ENCODE measurements at regions not wholly inside any gene's neighbourhood (a gene's known extent, or its start where the extent isn't known, plus 50 kb on each side); places are given as distances from the start of the nearest gene placed in this dataset.

DNA sequence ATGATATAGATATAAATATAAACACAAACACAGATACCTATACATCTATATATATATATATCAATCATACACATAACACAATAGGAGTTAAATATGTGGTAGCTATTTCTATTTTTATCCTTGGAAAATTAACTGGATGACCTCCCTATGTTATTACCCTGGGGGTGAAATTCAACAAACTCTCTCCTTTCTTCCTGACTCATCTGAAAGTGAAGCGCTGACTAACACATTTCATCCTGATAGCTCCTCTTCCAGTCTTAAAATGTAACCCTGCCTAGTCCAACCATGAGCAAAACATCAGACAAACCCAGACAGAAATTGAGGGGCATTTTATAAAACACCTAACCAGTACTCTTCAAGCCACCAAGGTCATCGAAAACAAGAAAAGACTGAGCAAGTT, 220.6 kb upstream of the ISX start:
- no TSS peak for BruUV-seq (replicated peaks)
- H3K36me3 Mint-ChIP-seq (ENCODE audit: insufficient read depth, unreplicated experiment), result no peaks in the 10 kb centered on the region
- no peaks in the 10 kb centered on the region for H3K27me3 Mint-ChIP-seq (ENCODE audit: insufficient read depth, unreplicated experiment)
- POLR2A ChIA-PET, result interaction anchor here (0.7 kb wide), 1 partner anchor 41 kb away, joined by 3 read pairs; no protein-coding TSS in a partner anchor
- TF ChIP-seq, protein P1, sequence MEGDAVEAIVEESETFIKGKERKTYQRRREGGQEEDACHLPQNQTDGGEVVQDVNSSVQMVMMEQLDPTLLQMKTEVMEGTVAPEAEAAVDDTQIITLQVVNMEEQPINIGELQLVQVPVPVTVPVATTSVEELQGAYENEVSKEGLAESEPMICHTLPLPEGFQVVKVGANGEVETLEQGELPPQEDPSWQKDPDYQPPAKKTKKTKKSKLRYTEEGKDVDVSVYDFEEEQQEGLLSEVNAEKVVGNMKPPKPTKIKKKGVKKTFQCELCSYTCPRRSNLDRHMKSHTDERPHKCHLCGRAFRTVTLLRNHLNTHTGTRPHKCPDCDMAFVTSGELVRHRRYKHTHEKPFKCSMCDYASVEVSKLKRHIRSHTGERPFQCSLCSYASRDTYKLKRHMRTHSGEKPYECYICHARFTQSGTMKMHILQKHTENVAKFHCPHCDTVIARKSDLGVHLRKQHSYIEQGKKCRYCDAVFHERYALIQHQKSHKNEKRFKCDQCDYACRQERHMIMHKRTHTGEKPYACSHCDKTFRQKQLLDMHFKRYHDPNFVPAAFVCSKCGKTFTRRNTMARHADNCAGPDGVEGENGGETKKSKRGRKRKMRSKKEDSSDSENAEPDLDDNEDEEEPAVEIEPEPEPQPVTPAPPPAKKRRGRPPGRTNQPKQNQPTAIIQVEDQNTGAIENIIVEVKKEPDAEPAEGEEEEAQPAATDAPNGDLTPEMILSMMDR (IDR thresholded peaks at IDR 0.05; ENCODE audit: unreplicated experiment), result no peak
- CTCF ChIA-PET, result no interaction called here
- no peak overlapping the region for H3K4me3 Mint-ChIP-seq (ENCODE audit: unreplicated experiment)
- H3K4me1 Mint-ChIP-seq (ENCODE audit: insufficient read depth, unreplicated experiment), result no peaks in the 10 kb centered on the region
- intact Hi-C loops (cut with micrococcal nuclease), result no loop called here
- H3K9me3 Mint-ChIP-seq (ENCODE audit: unreplicated experiment), result peaks cover 29% of the 10 kb centered on the region
- DNase-seq (ENCODE audit: unreplicated experiment), result no peak
- H3K27ac Mint-ChIP-seq (ENCODE audit: low read depth, unreplicated experiment), result no peak overlapping the region

DNA sequence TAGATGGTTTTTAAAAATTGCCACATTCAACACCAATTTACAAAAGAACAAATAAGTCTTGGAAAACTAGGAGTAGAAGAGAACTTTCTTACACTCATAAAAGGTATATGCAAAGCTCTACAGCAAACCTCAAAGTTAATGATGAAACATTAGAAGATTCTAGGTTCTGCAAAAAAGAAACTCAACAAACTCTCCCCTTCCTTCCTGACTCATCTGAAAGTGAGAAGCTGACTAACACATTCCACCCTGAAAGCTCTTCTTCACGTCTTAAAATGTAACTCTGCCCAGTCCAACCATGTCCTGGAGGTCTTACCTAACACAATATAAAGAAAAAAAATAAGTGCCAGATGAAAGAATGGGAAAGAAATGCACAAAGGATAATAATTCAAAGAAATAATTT, 218.9 kb upstream of the ISX start:
- POLR2A ChIA-PET, result no interaction called here
- Mint-ChIP-seq H3K9me3 (ENCODE audit: unreplicated experiment) (peaks cover 26% of the 10 kb centered on the region), H3K27me3 (ENCODE audit: insufficient read depth, unreplicated experiment) (no peaks in the 10 kb centered on the region), H3K27ac (ENCODE audit: low read depth, unreplicated experiment) (no peak overlapping the region), H3K4me3 (ENCODE audit: unreplicated experiment) (no peak overlapping the region), H3K4me1 (ENCODE audit: insufficient read depth, unreplicated experiment) (no peaks in the 10 kb centered on the region), H3K36me3 (ENCODE audit: insufficient read depth, unreplicated experiment) (no peaks in the 10 kb centered on the region)
- intact Hi-C loops (cut with micrococcal nuclease), result no loop called here
- CTCF ChIA-PET, result interaction anchor here (0.7 kb wide), 1 partner anchor 181 kb away, joined by 3 read pairs; no protein-coding TSS in a partner anchor
- no peak for DNase-seq (ENCODE audit: unreplicated experiment)
- TF ChIP-seq, protein P1 (IDR thresholded peaks at IDR 0.05; ENCODE audit: unreplicated experiment), result no peak
- no TSS peak for BruUV-seq (replicated peaks)

GRCh38 chr22:34849965-34850364, 216.0 kb upstream of the ISX start:
- CTCF ChIA-PET, result no interaction called here
- H3K27ac Mint-ChIP-seq (ENCODE audit: low read depth, unreplicated experiment), result no peak overlapping the region
- BruUV-seq (replicated peaks), result no TSS peak
- H3K4me3 Mint-ChIP-seq (ENCODE audit: unreplicated experiment), result no peak overlapping the region
- TF ChIP-seq, protein P1 (IDR thresholded peaks at IDR 0.05; ENCODE audit: unreplicated experiment), result no peak
- H3K9me3 Mint-ChIP-seq (ENCODE audit: unreplicated experiment), result peaks cover 22% of the 10 kb centered on the region
- POLR2A ChIA-PET, result no interaction called here
- H3K4me1 Mint-ChIP-seq (ENCODE audit: insufficient read depth, unreplicated experiment), result no peaks in the 10 kb centered on the region
- H3K36me3 Mint-ChIP-seq (ENCODE audit: insufficient read depth, unreplicated experiment), result no peaks in the 10 kb centered on the region
- intact Hi-C loops (cut with micrococcal nuclease), result no loop called here
- no peaks in the 10 kb centered on the region for H3K27me3 Mint-ChIP-seq (ENCODE audit: insufficient read depth, unreplicated experiment)
- DNase-seq (ENCODE audit: unreplicated experiment), result no peak

GRCh38 chr22:34851918-34852662, 213.9 kb upstream of the ISX start:
- no TSS peak for BruUV-seq (replicated peaks)
- peaks cover 18% of the 10 kb centered on the region for H3K9me3 Mint-ChIP-seq (ENCODE audit: unreplicated experiment)
- POLR2A ChIA-PET, result no interaction called here
- H3K27ac Mint-ChIP-seq (ENCODE audit: low read depth, unreplicated experiment), result no peak overlapping the region
- H3K4me1 Mint-ChIP-seq (ENCODE audit: insufficient read depth, unreplicated experiment), result no peaks in the 10 kb centered on the region
- no peak for DNase-seq (ENCODE audit: unreplicated experiment)
- no peaks in the 10 kb centered on the region for H3K27me3 Mint-ChIP-seq (ENCODE audit: insufficient read depth, unreplicated experiment)
- TF ChIP-seq, protein P1 (IDR thresholded peaks at IDR 0.05; ENCODE audit: unreplicated experiment), result no peak
- no peaks in the 10 kb centered on the region for H3K36me3 Mint-ChIP-seq (ENCODE audit: insufficient read depth, unreplicated experiment)
- intact Hi-C loops (cut with micrococcal nuclease), result no loop called here
- CTCF ChIA-PET, result no interaction called here
- no peak overlapping the region for H3K4me3 Mint-ChIP-seq (ENCODE audit: unreplicated experiment)

Measured in MCF 10A (cell line).